HUES48 (cell line): ENCODE measurements at regions not wholly inside any gene's neighbourhood (a gene's known extent, or its start where the extent isn't known, plus 50 kb on each side); places are given as distances from the start of the nearest gene placed in this dataset.

Experiments used
- H3K27ac ChIP-seq: one replicate; pipeline ENCODE4 v1.7.0; 2013; ENCODE audit warnings: low read depth, low read length, inconsistent platforms
- H3K27me3 ChIP-seq: 2 replicates; pipeline ENCODE4 v1.6.1; 2013; ENCODE audit warnings: mild to moderate bottlenecking, low read length; ENCODE audit not compliant: control insufficient read depth, insufficient read depth
- H3K36me3 ChIP-seq: 2 replicates; pipeline ENCODE4 v1.6.1; 2013; ENCODE audit warnings: low read length; ENCODE audit not compliant: control insufficient read depth, insufficient read depth
- H3K4me1 ChIP-seq: 2 replicates; pipeline ENCODE4 v1.6.1; 2013; ENCODE audit warnings: mild to moderate bottlenecking, low read length; ENCODE audit not compliant: control insufficient read depth, insufficient read depth
- H3K4me3 ChIP-seq: 2 replicates; pipeline ENCODE4 v1.5.1; 2013; ENCODE audit warnings: mild to moderate bottlenecking, low read depth, low read length
- H3K9ac ChIP-seq: 2 replicates; pipeline ENCODE4 v1.6.1; 2013; ENCODE audit warnings: mild to moderate bottlenecking, low read depth, low read length, moderate library complexity
- H3K9me3 ChIP-seq: 2 replicates; pipeline ENCODE4 v1.6.1; 2013; ENCODE audit warnings: low read length; ENCODE audit not compliant: control insufficient read depth, insufficient read depth

- no peak overlapping the region for H3K9ac ChIP-seq
- no peaks in the 10 kb centered on the region for H3K36me3 ChIP-seq
- H3K27me3 ChIP-seq, result no peaks in the 10 kb centered on the region
- H3K4me1 ChIP-seq, result no peaks in the 10 kb centered on the region
- no peak overlapping the region for H3K27ac ChIP-seq
- H3K4me3 ChIP-seq, result no peak overlapping the region
- H3K9me3 ChIP-seq, result peaks cover 12% of the 10 kb centered on the region
Measured at GRCh38 chr21:18887922-18888602, 484.5 kb upstream of the TMPRSS15 start.

GRCh38 chr21:18893406-18893805 lies 489.8 kb upstream of the TMPRSS15 start:
- Histone ChIP-seq H3K27me3 (no peaks in the 10 kb centered on the region), H3K27ac (no peak overlapping the region), H3K4me3 (no peak overlapping the region), H3K9me3 (no peaks in the 10 kb centered on the region), H3K4me1 (no peaks in the 10 kb centered on the region), H3K36me3 (no peaks in the 10 kb centered on the region), H3K9ac (no peak overlapping the region)

DNA sequence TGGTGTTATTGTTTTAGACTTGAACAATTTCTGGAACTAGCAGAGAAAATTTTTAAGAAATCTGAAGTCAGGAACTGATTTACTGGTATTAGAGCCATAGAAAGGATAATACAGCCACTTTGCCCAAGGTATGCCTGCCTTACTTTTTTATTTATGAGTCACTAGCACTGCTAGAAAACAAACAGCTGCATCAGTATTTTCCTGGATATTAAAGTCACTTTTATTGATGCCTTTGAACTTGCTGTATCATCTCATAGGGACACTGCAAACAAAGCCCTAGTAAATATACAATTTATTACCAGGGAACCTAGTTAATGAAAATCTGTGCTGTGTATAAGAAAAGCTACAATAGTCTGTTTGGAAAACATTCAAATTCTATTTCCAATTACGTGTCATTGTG lies 490.8 kb upstream of the TMPRSS15 start:
- H3K27me3 ChIP-seq, result no peaks in the 10 kb centered on the region
- no peaks in the 10 kb centered on the region for H3K9me3 ChIP-seq
- no peak overlapping the region for H3K4me3 ChIP-seq
- H3K36me3 ChIP-seq, result no peaks in the 10 kb centered on the region
- H3K9ac ChIP-seq, result no peak overlapping the region
- H3K27ac ChIP-seq, result no peak overlapping the region
- H3K4me1 ChIP-seq, result no peaks in the 10 kb centered on the region

DNA sequence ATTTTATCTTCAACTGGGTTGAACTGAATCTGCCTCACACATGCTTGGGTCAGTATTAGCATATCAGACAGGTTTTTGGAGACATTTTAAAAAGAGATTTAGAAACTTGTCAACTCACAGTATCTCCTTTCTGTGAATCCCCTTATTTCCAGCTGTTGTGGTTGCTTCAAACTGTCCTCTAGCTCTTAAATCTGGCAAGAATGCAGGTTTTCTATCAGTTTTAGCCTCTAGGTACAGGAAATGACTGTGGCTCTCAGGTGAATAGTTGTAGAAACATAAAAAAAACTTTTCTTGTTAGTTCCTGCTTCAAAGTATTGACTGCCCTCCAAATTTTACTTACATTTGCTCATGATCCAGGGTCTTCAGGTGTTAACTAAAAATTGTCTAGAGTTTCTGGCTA lies 495.7 kb upstream of the TMPRSS15 start:
- Histone ChIP-seq H3K9me3 (no peaks in the 10 kb centered on the region), H3K27ac (no peak overlapping the region), H3K36me3 (no peaks in the 10 kb centered on the region), H3K4me3 (no peak overlapping the region), H3K4me1 (no peaks in the 10 kb centered on the region), H3K9ac (no peak overlapping the region), H3K27me3 (no peaks in the 10 kb centered on the region)

DNA sequence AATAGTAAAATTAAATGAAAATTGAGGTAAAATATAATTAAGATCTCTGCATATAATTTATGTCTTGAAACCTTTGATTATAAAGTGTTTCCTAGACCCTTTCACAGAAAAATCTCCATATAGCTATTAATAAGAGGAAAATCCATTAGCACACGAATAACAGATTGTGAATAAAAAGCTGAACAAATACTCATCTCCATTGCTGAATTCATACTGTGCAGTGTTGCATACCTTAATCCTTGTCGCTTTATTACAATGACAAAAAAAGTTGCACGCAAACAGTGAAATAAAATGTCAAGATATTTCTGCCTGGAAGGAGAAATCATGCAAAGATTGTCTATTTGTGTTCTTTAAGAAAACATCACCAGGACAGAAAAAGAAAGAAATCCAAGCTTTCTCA lies 499.1 kb upstream of the TMPRSS15 start:
- Histone ChIP-seq H3K9ac (no peak overlapping the region), H3K27me3 (no peaks in the 10 kb centered on the region), H3K27ac (no peak overlapping the region), H3K4me3 (no peak overlapping the region), H3K9me3 (no peaks in the 10 kb centered on the region), H3K36me3 (no peaks in the 10 kb centered on the region), H3K4me1 (no peaks in the 10 kb centered on the region)

GRCh38 chr21:18907076-18907475 lies 503.5 kb upstream of the TMPRSS15 start:
- Histone ChIP-seq H3K4me1 (no peaks in the 10 kb centered on the region), H3K36me3 (no peaks in the 10 kb centered on the region), H3K4me3 (no peak overlapping the region), H3K9ac (no peak overlapping the region), H3K27me3 (no peaks in the 10 kb centered on the region), H3K27ac (no peak overlapping the region), H3K9me3 (no peaks in the 10 kb centered on the region)

DNA sequence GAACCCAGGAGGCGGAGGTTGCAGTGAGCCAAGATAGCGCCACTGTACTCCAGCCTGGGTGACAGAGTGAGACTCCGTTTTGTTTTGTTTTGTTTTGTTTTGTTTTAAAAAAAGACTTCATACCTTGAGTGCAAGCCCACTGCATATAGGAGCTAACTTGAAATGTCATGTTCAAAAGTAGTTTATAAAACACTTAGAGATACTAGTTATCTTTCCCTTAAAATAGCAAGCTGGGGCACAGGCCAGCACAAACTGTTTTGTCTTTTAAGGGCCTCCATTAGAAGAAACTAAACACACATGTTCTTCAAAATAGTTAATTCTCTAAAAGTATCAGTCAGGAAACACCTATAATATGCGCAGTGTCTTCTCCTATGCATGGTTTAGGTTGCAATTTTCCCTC lies 505.1 kb upstream of the TMPRSS15 start:
- Histone ChIP-seq H3K36me3 (no peaks in the 10 kb centered on the region), H3K27ac (no peak overlapping the region), H3K4me1 (no peaks in the 10 kb centered on the region), H3K9me3 (no peaks in the 10 kb centered on the region), H3K27me3 (no peaks in the 10 kb centered on the region), H3K4me3 (no peak overlapping the region), H3K9ac (no peak overlapping the region)

- Histone ChIP-seq H3K4me3 (no peak overlapping the region), H3K9ac (no peak overlapping the region), H3K4me1 (no peaks in the 10 kb centered on the region), H3K27me3 (no peaks in the 10 kb centered on the region), H3K27ac (no peak overlapping the region), H3K9me3 (no peaks in the 10 kb centered on the region), H3K36me3 (no peaks in the 10 kb centered on the region)
Measured at GRCh38 chr21:18913914-18914313, 510.3 kb upstream of the TMPRSS15 start.

DNA sequence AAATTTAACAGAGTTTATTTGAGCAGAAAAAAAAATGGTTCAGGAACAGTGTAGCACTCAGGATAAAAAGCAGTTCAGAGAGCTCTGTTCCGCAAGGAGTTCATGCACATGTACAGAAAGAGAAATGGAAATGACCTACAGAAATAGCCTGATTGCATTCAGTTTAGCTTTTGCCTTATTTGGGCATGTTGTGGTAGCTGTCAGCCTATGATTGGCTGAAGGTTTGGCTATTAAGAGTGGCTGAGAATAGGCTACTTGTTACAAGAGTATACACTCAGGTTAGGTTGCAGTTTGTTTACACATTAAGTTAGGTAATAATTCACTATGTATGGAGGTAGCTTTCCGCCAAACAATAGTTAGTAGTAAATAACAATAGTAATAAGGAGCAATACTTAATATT lies 511.0 kb upstream of the TMPRSS15 start:
- Histone ChIP-seq H3K9me3 (no peaks in the 10 kb centered on the region), H3K27ac (no peak overlapping the region)

DNA sequence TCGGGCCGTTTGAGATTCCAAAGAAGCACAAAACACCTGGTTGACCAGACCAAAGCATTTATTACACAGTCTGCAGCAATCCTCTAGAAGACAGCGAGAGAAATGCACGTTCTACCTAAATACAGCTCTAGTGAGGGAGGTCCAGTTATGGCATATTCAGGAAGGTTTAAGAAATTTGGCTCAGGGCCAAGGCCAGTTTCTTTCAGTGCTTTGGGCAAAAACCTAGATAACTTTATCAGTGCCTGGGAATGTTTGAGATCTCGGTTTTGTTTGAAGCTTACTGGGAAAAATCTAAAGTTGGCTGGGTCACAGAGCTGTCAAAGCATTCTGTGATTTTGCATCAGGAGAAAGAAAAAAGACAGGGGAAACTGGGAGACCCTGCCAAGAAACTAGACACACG lies 514.0 kb upstream of the TMPRSS15 start:
- Histone ChIP-seq H3K36me3 (no peaks in the 10 kb centered on the region), H3K4me1 (peaks cover 6% of the 10 kb centered on the region; the same call in 1 of the 2 replicates), H3K4me3 (no peak overlapping the region), H3K9me3 (no peaks in the 10 kb centered on the region), H3K27ac (no peak overlapping the region), H3K27me3 (no peaks in the 10 kb centered on the region), H3K9ac (no peak overlapping the region)

More for the DNA sequence above, 511.0 kb upstream of the TMPRSS15 start:
- Histone ChIP-seq H3K4me1 (no peaks in the 10 kb centered on the region), H3K9ac (no peak overlapping the region), H3K4me3 (no peak overlapping the region), H3K36me3 (no peaks in the 10 kb centered on the region), H3K27me3 (no peaks in the 10 kb centered on the region)

GRCh38 chr21:18931237-18931636 lies 527.7 kb upstream of the TMPRSS15 start:
- H3K9me3 ChIP-seq, result no peaks in the 10 kb centered on the region

More at GRCh38 chr21:18931237-18931636, 527.7 kb upstream of the TMPRSS15 start:
- no peak overlapping the region for H3K27ac ChIP-seq
- no peak overlapping the region for H3K4me3 ChIP-seq
- no peaks in the 10 kb centered on the region for H3K4me1 ChIP-seq
- no peak overlapping the region for H3K9ac ChIP-seq
- H3K27me3 ChIP-seq, result no peaks in the 10 kb centered on the region
- no peaks in the 10 kb centered on the region for H3K36me3 ChIP-seq
